ENCODE measurements at regions not wholly inside any gene's neighbourhood (a gene's known extent, or its start where the extent isn't known, plus 50 kb on each side); places are given as distances from the start of the nearest gene placed in this dataset.
"Not testable (repeated sequence)": the region's sequence is repeated elsewhere in the genome, so short reads cannot be mapped to it uniquely, and the experiment has no call there.

DNA sequence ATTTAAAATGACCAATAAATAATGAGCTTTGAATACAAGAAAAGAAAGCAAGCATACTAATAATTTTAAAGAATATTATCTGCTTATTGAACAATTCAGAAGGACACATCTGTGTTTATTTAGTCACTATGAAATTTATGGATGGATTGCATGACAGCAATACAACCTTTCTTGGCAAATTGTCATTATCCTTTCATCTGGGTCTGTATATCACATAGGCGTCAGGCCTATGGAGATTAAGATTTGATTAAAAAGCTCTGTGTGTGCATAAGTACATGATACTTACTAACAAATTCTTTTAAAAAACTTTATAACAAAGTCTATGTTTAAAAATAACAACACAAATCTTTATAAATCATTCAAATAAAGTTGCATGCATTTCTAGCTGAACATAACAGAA lies 1394.4 kb downstream of the KHDRBS2 start:
- TF ChIP-seq, protein P1, sequence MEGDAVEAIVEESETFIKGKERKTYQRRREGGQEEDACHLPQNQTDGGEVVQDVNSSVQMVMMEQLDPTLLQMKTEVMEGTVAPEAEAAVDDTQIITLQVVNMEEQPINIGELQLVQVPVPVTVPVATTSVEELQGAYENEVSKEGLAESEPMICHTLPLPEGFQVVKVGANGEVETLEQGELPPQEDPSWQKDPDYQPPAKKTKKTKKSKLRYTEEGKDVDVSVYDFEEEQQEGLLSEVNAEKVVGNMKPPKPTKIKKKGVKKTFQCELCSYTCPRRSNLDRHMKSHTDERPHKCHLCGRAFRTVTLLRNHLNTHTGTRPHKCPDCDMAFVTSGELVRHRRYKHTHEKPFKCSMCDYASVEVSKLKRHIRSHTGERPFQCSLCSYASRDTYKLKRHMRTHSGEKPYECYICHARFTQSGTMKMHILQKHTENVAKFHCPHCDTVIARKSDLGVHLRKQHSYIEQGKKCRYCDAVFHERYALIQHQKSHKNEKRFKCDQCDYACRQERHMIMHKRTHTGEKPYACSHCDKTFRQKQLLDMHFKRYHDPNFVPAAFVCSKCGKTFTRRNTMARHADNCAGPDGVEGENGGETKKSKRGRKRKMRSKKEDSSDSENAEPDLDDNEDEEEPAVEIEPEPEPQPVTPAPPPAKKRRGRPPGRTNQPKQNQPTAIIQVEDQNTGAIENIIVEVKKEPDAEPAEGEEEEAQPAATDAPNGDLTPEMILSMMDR (IDR thresholded peaks at IDR 0.05), result no peak
- H3K4me3 Mint-ChIP-seq (ENCODE audit: unreplicated experiment), result no peak overlapping the region
- no peaks in the 10 kb centered on the region for H3K36me3 Mint-ChIP-seq (ENCODE audit: unreplicated experiment)
- H3K9me3 Mint-ChIP-seq (ENCODE audit: unreplicated experiment), result peaks cover 29% of the 10 kb centered on the region
- no peak overlapping the region for H3K27ac Mint-ChIP-seq (ENCODE audit: unreplicated experiment)
- DNase-seq (ENCODE audit: extremely low spot score, unreplicated experiment), result no peak
- no peaks in the 10 kb centered on the region for H3K4me1 Mint-ChIP-seq (ENCODE audit: unreplicated experiment)
- no peaks in the 10 kb centered on the region for H3K27me3 Mint-ChIP-seq (ENCODE audit: unreplicated experiment)

DNA sequence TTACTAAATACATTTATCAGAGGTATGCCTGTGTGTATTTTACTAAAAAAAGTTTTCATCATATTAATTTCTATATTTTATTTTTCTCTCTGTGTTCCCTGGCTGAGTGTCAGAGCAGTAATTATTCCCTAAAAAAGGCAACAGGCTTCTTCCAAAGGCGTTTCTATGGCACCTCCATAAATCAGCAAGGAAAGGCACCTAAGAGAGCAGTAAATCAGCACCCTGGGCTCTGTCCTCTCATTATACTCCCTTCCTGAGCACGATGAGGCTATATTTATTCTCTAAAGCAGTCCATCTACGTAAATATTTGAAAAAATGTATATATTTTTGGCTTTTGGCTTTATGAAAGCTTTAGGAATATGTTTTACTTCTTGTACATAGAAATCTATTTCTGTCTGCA lies 1408.6 kb downstream of the KHDRBS2 start:
- H3K4me1 Mint-ChIP-seq (ENCODE audit: unreplicated experiment); H3K27me3 Mint-ChIP-seq (ENCODE audit: unreplicated experiment); H3K27ac Mint-ChIP-seq (ENCODE audit: unreplicated experiment); DNase-seq (ENCODE audit: extremely low spot score, unreplicated experiment); H3K36me3 Mint-ChIP-seq (ENCODE audit: unreplicated experiment); H3K4me3 Mint-ChIP-seq (ENCODE audit: unreplicated experiment): not testable (repeated sequence)
- H3K9me3 Mint-ChIP-seq (ENCODE audit: unreplicated experiment), result peaks cover 15% of the 10 kb centered on the region

DNA sequence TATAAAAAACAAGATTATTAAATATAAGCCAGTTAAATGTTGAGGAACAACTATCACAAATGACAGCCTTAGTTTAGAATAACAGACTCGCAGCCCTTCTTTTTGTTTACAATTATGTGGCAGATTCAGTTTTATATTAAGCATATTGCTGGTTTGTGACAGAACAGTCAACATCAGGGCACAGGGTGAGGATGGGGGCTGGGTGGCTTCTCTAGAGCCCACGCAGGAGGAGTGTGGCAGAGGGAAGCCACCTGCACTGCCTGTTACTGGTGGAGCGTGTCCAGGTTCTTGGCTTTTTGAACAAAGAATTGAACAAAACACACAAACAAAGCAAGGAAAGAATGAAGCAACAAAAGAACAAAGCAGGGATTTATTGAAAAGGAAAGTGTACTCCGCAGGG lies 1415.2 kb downstream of the KHDRBS2 start:
- H3K9me3 Mint-ChIP-seq (ENCODE audit: unreplicated experiment), result peaks cover 32% of the 10 kb centered on the region
- not testable (repeated sequence) for DNase-seq (ENCODE audit: extremely low spot score, unreplicated experiment); H3K4me1 Mint-ChIP-seq (ENCODE audit: unreplicated experiment); H3K4me3 Mint-ChIP-seq (ENCODE audit: unreplicated experiment); H3K27ac Mint-ChIP-seq (ENCODE audit: unreplicated experiment); H3K36me3 Mint-ChIP-seq (ENCODE audit: unreplicated experiment); H3K27me3 Mint-ChIP-seq (ENCODE audit: unreplicated experiment)

DNA sequence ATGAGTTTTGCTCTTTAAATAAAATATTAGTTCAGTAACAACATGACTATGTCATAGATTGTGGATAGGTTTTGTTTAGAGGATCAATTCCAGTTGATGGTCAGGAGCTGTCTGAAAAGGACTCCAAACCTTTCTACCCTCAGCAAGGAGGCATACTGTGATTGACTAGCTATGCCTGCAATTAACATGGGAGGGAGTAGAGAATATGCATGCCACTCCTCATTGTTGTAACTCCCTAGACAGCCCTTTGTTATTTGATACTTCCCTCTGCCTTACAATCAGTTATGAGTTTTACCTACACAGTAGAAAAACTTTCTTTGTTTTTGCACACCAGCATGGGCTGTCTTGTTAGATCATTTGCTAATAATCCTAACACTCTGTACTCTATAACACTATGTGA lies 1418.5 kb downstream of the KHDRBS2 start:
- no peaks in the 10 kb centered on the region for H3K36me3 Mint-ChIP-seq (ENCODE audit: unreplicated experiment)

DNA sequence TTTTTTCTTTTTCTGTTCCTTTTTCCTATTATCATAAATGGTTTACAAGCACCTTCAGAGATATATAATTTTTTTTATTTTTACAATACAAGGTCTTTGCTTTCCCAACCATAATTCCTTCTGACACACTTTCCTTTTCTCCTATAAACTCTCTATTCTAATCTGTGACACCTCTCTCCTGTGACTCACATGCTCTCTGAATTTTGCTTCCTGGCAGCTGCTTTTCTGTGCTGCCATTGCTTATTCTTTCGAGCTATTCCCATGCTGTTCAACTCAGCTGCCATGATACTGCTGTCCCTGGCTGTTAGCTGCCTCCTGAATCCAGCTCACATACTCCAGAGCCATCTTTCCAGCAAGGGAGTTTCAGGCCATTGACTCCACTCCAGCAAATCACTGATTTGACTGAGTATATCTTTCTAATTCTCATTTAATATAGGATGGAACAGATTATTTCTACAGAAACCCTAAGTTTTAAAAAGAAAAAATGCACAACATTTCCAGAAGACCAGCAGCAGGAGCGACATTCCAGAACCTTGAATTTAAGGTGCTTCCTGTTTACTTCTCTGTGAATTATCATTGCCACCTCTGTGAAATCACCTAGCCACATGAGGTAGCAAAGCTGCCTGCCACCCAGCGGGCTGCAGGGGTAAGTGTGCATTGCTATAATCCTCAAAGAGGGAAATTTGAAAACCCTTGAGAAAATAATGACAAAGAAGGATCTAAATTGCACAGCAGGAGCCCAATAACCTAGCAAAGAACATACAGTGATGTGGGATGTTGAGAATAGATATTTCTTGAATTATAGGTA lies 1442.6 kb downstream of the KHDRBS2 start:
- H3K27ac Mint-ChIP-seq (ENCODE audit: unreplicated experiment); H3K4me3 Mint-ChIP-seq (ENCODE audit: unreplicated experiment); H3K36me3 Mint-ChIP-seq (ENCODE audit: unreplicated experiment); DNase-seq (ENCODE audit: extremely low spot score, unreplicated experiment); H3K4me1 Mint-ChIP-seq (ENCODE audit: unreplicated experiment); H3K27me3 Mint-ChIP-seq (ENCODE audit: unreplicated experiment): not testable (repeated sequence)
- peaks cover 21% of the 10 kb centered on the region for H3K9me3 Mint-ChIP-seq (ENCODE audit: unreplicated experiment)

More for the DNA sequence above, 1418.5 kb downstream of the KHDRBS2 start:
- no peaks in the 10 kb centered on the region for H3K4me1 Mint-ChIP-seq (ENCODE audit: unreplicated experiment)
- no peak overlapping the region for H3K27ac Mint-ChIP-seq (ENCODE audit: unreplicated experiment)
- no peak overlapping the region for H3K4me3 Mint-ChIP-seq (ENCODE audit: unreplicated experiment)
- no peak for DNase-seq (ENCODE audit: extremely low spot score, unreplicated experiment)
- peaks cover 28% of the 10 kb centered on the region for H3K9me3 Mint-ChIP-seq (ENCODE audit: unreplicated experiment)
- TF ChIP-seq, protein P1 (IDR thresholded peaks at IDR 0.05), result no peak
- H3K27me3 Mint-ChIP-seq (ENCODE audit: unreplicated experiment), result no peaks in the 10 kb centered on the region

DNA sequence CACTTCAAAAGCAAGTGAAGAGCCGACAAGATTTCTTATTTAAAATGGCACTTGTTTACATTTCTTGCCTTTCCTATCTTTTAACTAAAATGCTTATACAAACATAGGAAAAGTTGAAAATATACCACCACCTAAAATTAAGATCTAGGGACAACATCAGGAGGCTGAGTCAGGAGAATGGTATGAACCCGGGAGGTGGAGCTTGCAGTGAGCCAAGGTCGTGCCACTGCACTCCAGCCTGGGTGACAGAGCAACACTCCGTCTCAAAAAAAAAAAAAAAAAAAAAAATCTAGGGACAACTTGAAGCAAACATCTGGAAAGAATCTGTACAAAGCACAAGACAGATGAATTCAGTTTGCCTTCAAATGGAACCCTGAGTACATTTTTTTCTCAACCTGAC lies 1455.3 kb downstream of the KHDRBS2 start:
- H3K36me3 Mint-ChIP-seq (ENCODE audit: unreplicated experiment); H3K4me1 Mint-ChIP-seq (ENCODE audit: unreplicated experiment): not testable (repeated sequence)
- peaks cover 35% of the 10 kb centered on the region for H3K9me3 Mint-ChIP-seq (ENCODE audit: unreplicated experiment)

DNA sequence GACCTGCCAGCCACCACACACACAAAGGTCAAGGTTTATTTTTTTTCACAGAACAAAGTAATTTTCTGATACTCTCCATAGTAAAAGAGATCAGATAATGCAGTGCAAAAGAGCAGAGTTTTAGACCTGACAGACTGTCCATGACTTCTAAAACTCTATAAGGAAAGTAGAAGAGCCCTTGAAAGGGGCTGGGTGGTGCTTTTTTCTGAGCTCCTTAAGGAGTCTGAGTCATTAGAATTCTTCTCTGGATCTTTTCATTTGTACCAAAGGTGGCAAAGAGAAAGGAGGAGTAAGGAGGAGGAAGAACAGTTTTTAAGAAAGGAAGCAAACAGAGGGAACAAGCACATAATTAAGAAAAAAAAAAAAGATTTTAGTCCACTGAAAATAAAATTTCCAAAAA lies 1463.4 kb downstream of the KHDRBS2 start:
- H3K27ac Mint-ChIP-seq (ENCODE audit: unreplicated experiment); DNase-seq (ENCODE audit: extremely low spot score, unreplicated experiment); H3K27me3 Mint-ChIP-seq (ENCODE audit: unreplicated experiment); H3K36me3 Mint-ChIP-seq (ENCODE audit: unreplicated experiment); H3K4me3 Mint-ChIP-seq (ENCODE audit: unreplicated experiment); H3K4me1 Mint-ChIP-seq (ENCODE audit: unreplicated experiment): not testable (repeated sequence)
- peaks cover 16% of the 10 kb centered on the region for H3K9me3 Mint-ChIP-seq (ENCODE audit: unreplicated experiment)

More for the DNA sequence above, 1455.3 kb downstream of the KHDRBS2 start:
- H3K27me3 Mint-ChIP-seq (ENCODE audit: unreplicated experiment); H3K27ac Mint-ChIP-seq (ENCODE audit: unreplicated experiment); DNase-seq (ENCODE audit: extremely low spot score, unreplicated experiment); H3K4me3 Mint-ChIP-seq (ENCODE audit: unreplicated experiment): not testable (repeated sequence)

DNA sequence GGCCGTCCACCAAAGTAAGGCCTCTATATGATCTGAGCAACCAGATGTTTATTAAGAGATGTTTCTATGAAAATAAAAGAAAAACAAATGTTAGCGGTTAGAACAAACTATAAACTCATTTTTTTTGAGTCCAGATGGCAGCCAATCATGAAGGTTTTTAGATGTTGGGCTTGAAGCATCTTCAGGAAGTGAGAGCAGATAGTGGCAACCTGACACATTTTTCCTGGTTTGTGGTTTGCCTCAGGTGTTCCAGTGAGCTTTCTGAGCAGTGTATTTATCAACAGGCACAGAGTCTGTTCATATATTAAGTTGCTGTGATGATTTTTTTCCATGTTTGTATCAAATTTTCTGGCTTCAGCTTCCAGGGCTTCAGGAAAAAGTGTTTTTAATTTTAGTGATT lies 1468.0 kb downstream of the KHDRBS2 start:
- not testable (repeated sequence) for H3K4me1 Mint-ChIP-seq (ENCODE audit: unreplicated experiment); DNase-seq (ENCODE audit: extremely low spot score, unreplicated experiment); H3K27ac Mint-ChIP-seq (ENCODE audit: unreplicated experiment); H3K4me3 Mint-ChIP-seq (ENCODE audit: unreplicated experiment); H3K36me3 Mint-ChIP-seq (ENCODE audit: unreplicated experiment); H3K27me3 Mint-ChIP-seq (ENCODE audit: unreplicated experiment)
- H3K9me3 Mint-ChIP-seq (ENCODE audit: unreplicated experiment), result peaks cover 20% of the 10 kb centered on the region

DNA sequence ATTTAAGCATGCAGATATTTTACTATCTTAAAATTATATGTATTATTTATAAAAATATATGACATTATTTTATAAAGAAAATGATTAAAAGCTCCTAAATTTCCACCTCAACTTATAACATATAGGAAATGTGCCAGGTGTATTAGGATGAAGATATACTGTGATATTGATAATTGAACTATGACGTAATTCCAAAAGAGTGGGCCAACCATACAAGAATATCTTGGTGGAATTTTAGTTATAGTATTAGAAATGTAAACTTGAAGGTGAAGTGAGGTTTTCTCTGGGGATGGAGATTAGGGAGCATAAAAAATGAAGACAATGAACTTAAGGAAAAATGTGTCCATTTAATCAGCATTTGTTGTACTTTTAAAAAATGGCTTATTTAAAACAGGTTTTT lies 1471.2 kb downstream of the KHDRBS2 start:
- peaks cover 14% of the 10 kb centered on the region for H3K9me3 Mint-ChIP-seq (ENCODE audit: unreplicated experiment)
- not testable (repeated sequence) for H3K27me3 Mint-ChIP-seq (ENCODE audit: unreplicated experiment); H3K27ac Mint-ChIP-seq (ENCODE audit: unreplicated experiment); H3K36me3 Mint-ChIP-seq (ENCODE audit: unreplicated experiment); DNase-seq (ENCODE audit: extremely low spot score, unreplicated experiment); H3K4me3 Mint-ChIP-seq (ENCODE audit: unreplicated experiment); H3K4me1 Mint-ChIP-seq (ENCODE audit: unreplicated experiment)

DNA sequence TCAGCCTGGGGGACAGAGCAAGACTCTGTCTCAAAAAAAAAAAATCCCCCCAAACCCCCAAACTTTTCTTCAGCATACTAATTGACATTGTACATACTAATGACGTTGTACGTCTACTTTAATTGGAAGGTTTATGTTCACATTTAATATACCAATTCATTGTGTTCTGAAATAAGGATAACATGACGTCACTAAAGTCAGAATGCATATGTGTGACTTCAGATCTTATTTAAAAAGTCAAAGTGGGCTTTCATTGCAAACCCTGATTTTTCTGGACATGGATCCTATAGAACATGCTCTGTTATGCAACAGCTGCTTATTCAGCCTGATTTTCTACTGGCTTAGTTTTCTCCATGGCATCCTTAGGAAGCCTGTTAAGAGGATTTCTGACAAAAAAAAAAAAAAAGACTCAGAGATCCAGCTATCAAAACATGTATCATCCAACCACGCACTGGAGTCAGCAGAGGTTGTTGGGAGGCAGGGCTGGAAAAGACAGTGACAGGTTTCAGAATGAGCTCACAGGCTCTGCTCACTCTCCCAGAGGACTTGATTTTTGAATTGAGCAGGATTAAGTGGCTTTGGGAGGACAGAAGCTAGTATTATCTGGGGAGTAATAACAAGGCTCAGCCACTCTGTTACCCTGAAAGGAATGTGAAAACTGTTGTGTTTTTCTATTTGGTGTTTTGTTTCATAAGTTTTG lies 1472.0 kb downstream of the KHDRBS2 start:
- not testable (repeated sequence) for H3K4me1 Mint-ChIP-seq (ENCODE audit: unreplicated experiment); H3K36me3 Mint-ChIP-seq (ENCODE audit: unreplicated experiment); DNase-seq (ENCODE audit: extremely low spot score, unreplicated experiment); H3K4me3 Mint-ChIP-seq (ENCODE audit: unreplicated experiment); H3K27ac Mint-ChIP-seq (ENCODE audit: unreplicated experiment); H3K27me3 Mint-ChIP-seq (ENCODE audit: unreplicated experiment)
- H3K9me3 Mint-ChIP-seq (ENCODE audit: unreplicated experiment), result peaks cover 14% of the 10 kb centered on the region

Data from osteocyte (in vitro differentiated cells).